IPS-15b (cell line): ENCODE measurements at regions not wholly inside any gene's neighbourhood (a gene's known extent, or its start where the extent isn't known, plus 50 kb on each side); places are given as distances from the start of the nearest gene placed in this dataset.

ENCODE experiments used
- H3K27me3 ChIP-seq: one replicate; pipeline ENCODE4 v1.6.1; 2013; ENCODE audit warnings: low read length; ENCODE audit not compliant: control insufficient read depth, insufficient read depth
- H3K36me3 ChIP-seq: one replicate; pipeline ENCODE4 v1.6.1; 2013; ENCODE audit warnings: low read length; ENCODE audit not compliant: control insufficient read depth, insufficient read depth
- H3K4me1 ChIP-seq: one replicate; pipeline ENCODE4 v1.6.1; 2013; ENCODE audit warnings: mild to moderate bottlenecking, low read length; ENCODE audit not compliant: control insufficient read depth, insufficient read depth
- H3K4me3 ChIP-seq: one replicate; pipeline ENCODE4 v1.5.1; 2013; ENCODE audit warnings: low read depth, low read length
- H3K9ac ChIP-seq: one replicate; pipeline ENCODE4 v1.6.1; 2013; ENCODE audit warnings: low read depth, mild to moderate bottlenecking, low read length
- H3K9me3 ChIP-seq: one replicate; pipeline ENCODE4 v1.6.1; 2013; ENCODE audit warnings: mild to moderate bottlenecking, low read length; ENCODE audit not compliant: control insufficient read depth, insufficient read depth

GRCh38 chr22:27295040-27295439 lies 506.5 kb downstream of the MN1 start:
- Histone ChIP-seq H3K9ac (no peak overlapping the region), H3K4me1 (peaks cover 22% of the 10 kb centered on the region), H3K4me3 (no peak overlapping the region), H3K9me3 (no peaks in the 10 kb centered on the region), H3K36me3 (no peaks in the 10 kb centered on the region), H3K27me3 (peaks cover 11% of the 10 kb centered on the region)

GRCh38 chr22:27295605-27296004 lies 506.0 kb downstream of the MN1 start:
- H3K27me3 ChIP-seq = peaks cover 11% of the 10 kb centered on the region

GRCh38 chr22:27296091-27296675 lies 505.4 kb downstream of the MN1 start:
- H3K36me3 ChIP-seq = no peaks in the 10 kb centered on the region
- H3K4me3 ChIP-seq = no peak overlapping the region
- peaks cover 11% of the 10 kb centered on the region for H3K27me3 ChIP-seq
- no peaks in the 10 kb centered on the region for H3K9me3 ChIP-seq
- peaks cover 22% of the 10 kb centered on the region for H3K4me1 ChIP-seq
- no peak overlapping the region for H3K9ac ChIP-seq

More at GRCh38 chr22:27295605-27296004, 506.0 kb downstream of the MN1 start:
- Histone ChIP-seq H3K4me3 (no peak overlapping the region), H3K9me3 (no peaks in the 10 kb centered on the region), H3K36me3 (no peaks in the 10 kb centered on the region), H3K9ac (no peak overlapping the region), H3K4me1 (peaks cover 22% of the 10 kb centered on the region)

GRCh38 chr22:27297125-27297524 lies 504.4 kb downstream of the MN1 start:
- no peak overlapping the region for H3K9ac ChIP-seq
- H3K27me3 ChIP-seq = peaks cover 11% of the 10 kb centered on the region
- no peaks in the 10 kb centered on the region for H3K9me3 ChIP-seq
- no peaks in the 10 kb centered on the region for H3K36me3 ChIP-seq
- H3K4me1 ChIP-seq = peaks cover 22% of the 10 kb centered on the region
- H3K4me3 ChIP-seq = no peak overlapping the region

- no peaks in the 10 kb centered on the region for H3K36me3 ChIP-seq
- no peaks in the 10 kb centered on the region for H3K9me3 ChIP-seq
- H3K27me3 ChIP-seq = peaks cover 11% of the 10 kb centered on the region
- H3K4me1 ChIP-seq = peaks cover 22% of the 10 kb centered on the region
- H3K9ac ChIP-seq = no peak overlapping the region
- no peak overlapping the region for H3K4me3 ChIP-seq
These were observed 503.2 kb downstream of the MN1 start for GRCh38 chr22:27298332-27298731.

- peaks cover 11% of the 10 kb centered on the region for H3K27me3 ChIP-seq
- H3K4me1 ChIP-seq = peaks cover 22% of the 10 kb centered on the region
- H3K9ac ChIP-seq = no peak overlapping the region
- no peaks in the 10 kb centered on the region for H3K9me3 ChIP-seq
- peak overlapping the region; percentile 52 for H3K4me3 ChIP-seq
- H3K36me3 ChIP-seq = no peaks in the 10 kb centered on the region
These were observed 502.8 kb downstream of the MN1 start for GRCh38 chr22:27298742-27299141.

GRCh38 chr22:27299181-27300085 lies 502.1 kb downstream of the MN1 start:
- peaks cover 22% of the 10 kb centered on the region for H3K4me1 ChIP-seq
- no peaks in the 10 kb centered on the region for H3K36me3 ChIP-seq
- no peak overlapping the region for H3K9ac ChIP-seq
- no peaks in the 10 kb centered on the region for H3K9me3 ChIP-seq
- peaks cover 11% of the 10 kb centered on the region for H3K27me3 ChIP-seq
- H3K4me3 ChIP-seq = peak overlapping the region; percentile 52

GRCh38 chr22:27300536-27301285 lies 500.8 kb downstream of the MN1 start:
- no peaks in the 10 kb centered on the region for H3K36me3 ChIP-seq
- H3K27me3 ChIP-seq = peaks cover 6% of the 10 kb centered on the region
- H3K9ac ChIP-seq = no peak overlapping the region
- H3K4me1 ChIP-seq = peaks cover 21% of the 10 kb centered on the region
- H3K9me3 ChIP-seq = no peaks in the 10 kb centered on the region
- no peak overlapping the region for H3K4me3 ChIP-seq

GRCh38 chr22:27302501-27302900 lies 499.1 kb downstream of the MN1 start:
- Histone ChIP-seq H3K27me3 (peaks cover 2% of the 10 kb centered on the region), H3K9me3 (no peaks in the 10 kb centered on the region), H3K4me1 (peaks cover 15% of the 10 kb centered on the region), H3K36me3 (no peaks in the 10 kb centered on the region), H3K4me3 (no peak overlapping the region), H3K9ac (no peak overlapping the region)

GRCh38 chr22:27303718-27304117 lies 497.8 kb downstream of the MN1 start:
- Histone ChIP-seq H3K27me3 (no peaks in the 10 kb centered on the region), H3K4me1 (peaks cover 4% of the 10 kb centered on the region)

GRCh38 chr22:27306771-27307170 lies 494.8 kb downstream of the MN1 start:
- no peaks in the 10 kb centered on the region for H3K36me3 ChIP-seq
- H3K9ac ChIP-seq = no peak overlapping the region
- no peak overlapping the region for H3K4me3 ChIP-seq
- H3K27me3 ChIP-seq = no peaks in the 10 kb centered on the region
- H3K9me3 ChIP-seq = no peaks in the 10 kb centered on the region
- H3K4me1 ChIP-seq = peaks cover 10% of the 10 kb centered on the region

More at GRCh38 chr22:27303718-27304117, 497.8 kb downstream of the MN1 start:
- H3K9ac ChIP-seq = no peak overlapping the region
- H3K9me3 ChIP-seq = no peaks in the 10 kb centered on the region
- no peak overlapping the region for H3K4me3 ChIP-seq
- H3K36me3 ChIP-seq = no peaks in the 10 kb centered on the region
